Body of pancreas (tissue), 4 donors: ENCODE measurements at regions not wholly inside any gene's neighbourhood (a gene's known extent, or its start where the extent isn't known, plus 50 kb on each side); places are given as distances from the start of the nearest gene placed in this dataset.

Experiments
- CTCF ChIP-seq, 7 experiments: fragments of 450-650 bp in 4 of 7; fragments of 200-600 bp in 3 of 7; sonication (generic) in 3 of 7; IDR thresholded peaks; one replicate each; pipeline ENCODE4 v1.5.1; 2016 to 2019; ENCODE audit warnings: antibody characterized with exemption in 7 of 7
- POLR2A ChIP-seq, 3 donors: fragments of 450-650 bp; IDR thresholded peaks; one replicate each; pipeline ENCODE4 v1.6.1; 2016; ENCODE audit warnings: antibody characterized with exemption in 3 of 3, mild to moderate bottlenecking in 2 of 3

- TF ChIP-seq CTCF (IDR thresholded peaks at IDR 0.05) (no peak), POLR2A (IDR thresholded peaks at IDR 0.05) (no peak)
Measured at GRCh38 chr1:229091721-229092136, 179.2 kb upstream of the RAB4A start.
